ENCODE measurements at regions not wholly inside any gene's neighbourhood (a gene's known extent, or its start where the extent isn't known, plus 50 kb on each side); places are given as distances from the start of the nearest gene placed in this dataset.
"Not testable (repeated sequence)": the region's sequence is repeated elsewhere in the genome, so short reads cannot be mapped to it uniquely, and the experiment has no call there.

DNA sequence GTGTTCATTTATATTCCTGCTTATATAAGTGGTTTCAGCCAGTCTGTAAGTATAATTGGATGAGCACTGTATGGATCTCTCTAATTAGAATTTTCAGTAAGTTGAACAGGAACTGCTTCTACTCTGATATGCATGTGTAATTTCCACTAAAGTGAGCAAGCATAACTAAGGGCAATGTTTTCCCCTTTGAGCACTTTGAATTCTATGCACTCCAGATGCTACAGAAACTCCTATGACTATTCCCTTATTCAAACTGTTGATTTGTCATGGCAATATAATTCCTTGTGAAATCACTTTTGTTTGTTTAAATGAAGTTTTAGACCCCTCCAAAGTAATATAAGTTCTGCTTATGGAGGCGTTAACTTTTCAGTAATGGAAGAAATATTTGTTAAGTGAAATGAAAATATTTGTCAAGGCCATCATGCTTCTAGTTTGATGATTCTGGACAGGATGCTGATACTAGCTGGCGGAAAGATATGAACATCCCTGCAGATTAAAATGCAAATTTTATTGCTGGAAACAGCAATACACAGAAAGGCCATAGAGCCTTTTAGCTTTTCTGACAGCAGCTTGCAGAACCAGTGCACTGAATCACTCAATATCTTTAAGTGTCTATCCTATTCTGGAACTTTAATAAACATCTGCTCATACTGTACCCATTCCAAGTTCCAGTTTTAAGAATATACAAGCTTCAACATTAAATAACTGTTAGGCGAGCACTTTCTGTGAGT, 1460.8 kb downstream of the RAPGEF2 start:
- no peaks in the 10 kb centered on the region for H3K4me1 ChIP-seq
- ChIA-PET POLR2A (no interaction called here), CTCF (no interaction called here)
- WGBS (ENCODE audit: missing lambda C conversion rate) = 78% methylated on average over 3 of the region's 3 CpGs
- H3K4me2 ChIP-seq = no peak overlapping the region
- FAIRE-seq (no peak), ATAC-seq (no peak), DNase-seq (ENCODE audit: low read depth in 1 of 2, low spot score in 1 of 2) (no peak)
- no peak for TF ChIP-seq HOXB5 (CRISPR knock-in tag; IDR thresholded peaks at IDR 0.05)
- no peak overlapping the region for H3K27ac ChIP-seq
- no peaks in the 10 kb centered on the region for H3K9me3 ChIP-seq
- H3K4me3 ChIP-seq = no peak overlapping the region

DNA sequence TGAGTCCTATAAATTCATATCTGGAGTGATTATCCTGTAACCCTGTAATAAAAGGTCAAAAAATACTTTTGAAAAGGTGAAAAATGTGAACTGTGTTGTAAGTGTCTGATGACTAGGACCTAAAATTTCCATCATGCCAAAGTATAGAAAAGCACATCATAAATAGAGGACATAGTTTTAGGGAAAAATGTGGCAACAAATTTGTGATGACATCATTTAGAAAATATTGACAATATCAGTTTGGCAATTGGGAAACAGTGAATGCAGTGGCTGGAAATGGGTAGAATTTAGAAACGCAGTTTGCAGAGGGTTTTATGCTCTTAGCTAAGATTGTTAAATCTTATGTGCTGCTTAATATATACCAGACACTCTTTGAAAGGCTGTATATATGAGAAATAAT, 1464.8 kb downstream of the RAPGEF2 start:
- Histone ChIP-seq H3K4me3 (no peak overlapping the region), H3K27ac (no peak overlapping the region), H3K9me3 (no peaks in the 10 kb centered on the region), H3K4me2 (no peak overlapping the region), H3K4me1 (no peaks in the 10 kb centered on the region)
- FAIRE-seq (no peak), ATAC-seq (no peak), DNase-seq (ENCODE audit: low read depth in 1 of 2, low spot score in 1 of 2) (no peak)
- 44% methylated on average over 1 of the region's 1 CpG for WGBS (ENCODE audit: missing lambda C conversion rate)
- ChIA-PET POLR2A (no interaction called here), CTCF (no interaction called here)
- TF ChIP-seq EP300 (IDR thresholded peaks at IDR 0.05) = no peak
- TF ChIP-seq TFCP2L1 (CRISPR knock-in tag; IDR thresholded peaks at IDR 0.05) = no peak
- no peak for TF ChIP-seq ZNF302 (CRISPR knock-in tag; IDR thresholded peaks at IDR 0.05)
- no peak for TF ChIP-seq JUNB (IDR thresholded peaks at IDR 0.05)
- TF ChIP-seq PHF8 (IDR thresholded peaks at IDR 0.05; ENCODE audit: borderline replicate concordance, low read depth) = no peak
- TF ChIP-seq EHF (CRISPR knock-in tag; IDR thresholded peaks at IDR 0.05) = no peak
- no peak for TF ChIP-seq FOSB (CRISPR knock-in tag; IDR thresholded peaks at IDR 0.05)
- TF ChIP-seq RNF2 (IDR thresholded peaks at IDR 0.05; ENCODE audit: borderline replicate concordance, low read depth) = no peak
- no peak for TF ChIP-seq NPAS2 (CRISPR knock-in tag; IDR thresholded peaks at IDR 0.05; ENCODE audit: borderline replicate concordance)
- TF ChIP-seq ZFP36 (IDR thresholded peaks at IDR 0.05; ENCODE audit: borderline replicate concordance, partially characterized antibody) = no peak
- TF ChIP-seq RFX5 (IDR thresholded peaks at IDR 0.05) = no peak
- no peak for TF ChIP-seq JUN (IDR thresholded peaks at IDR 0.05)
- no peak for TF ChIP-seq FOSL2 (IDR thresholded peaks at IDR 0.05)
- TF ChIP-seq FOSL2 (CRISPR knock-in tag; IDR thresholded peaks at IDR 0.05) = no peak
- TF ChIP-seq RCOR1 (IDR thresholded peaks at IDR 0.05; ENCODE audit: low read depth, low read length) = no peak
- no peak for TF ChIP-seq KDM1A (IDR thresholded peaks at IDR 0.05; ENCODE audit: low read depth)
- TF ChIP-seq, protein P1, sequence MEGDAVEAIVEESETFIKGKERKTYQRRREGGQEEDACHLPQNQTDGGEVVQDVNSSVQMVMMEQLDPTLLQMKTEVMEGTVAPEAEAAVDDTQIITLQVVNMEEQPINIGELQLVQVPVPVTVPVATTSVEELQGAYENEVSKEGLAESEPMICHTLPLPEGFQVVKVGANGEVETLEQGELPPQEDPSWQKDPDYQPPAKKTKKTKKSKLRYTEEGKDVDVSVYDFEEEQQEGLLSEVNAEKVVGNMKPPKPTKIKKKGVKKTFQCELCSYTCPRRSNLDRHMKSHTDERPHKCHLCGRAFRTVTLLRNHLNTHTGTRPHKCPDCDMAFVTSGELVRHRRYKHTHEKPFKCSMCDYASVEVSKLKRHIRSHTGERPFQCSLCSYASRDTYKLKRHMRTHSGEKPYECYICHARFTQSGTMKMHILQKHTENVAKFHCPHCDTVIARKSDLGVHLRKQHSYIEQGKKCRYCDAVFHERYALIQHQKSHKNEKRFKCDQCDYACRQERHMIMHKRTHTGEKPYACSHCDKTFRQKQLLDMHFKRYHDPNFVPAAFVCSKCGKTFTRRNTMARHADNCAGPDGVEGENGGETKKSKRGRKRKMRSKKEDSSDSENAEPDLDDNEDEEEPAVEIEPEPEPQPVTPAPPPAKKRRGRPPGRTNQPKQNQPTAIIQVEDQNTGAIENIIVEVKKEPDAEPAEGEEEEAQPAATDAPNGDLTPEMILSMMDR (IDR thresholded peaks at IDR 0.05) = no peak
- TF ChIP-seq RARB (CRISPR knock-in tag; IDR thresholded peaks at IDR 0.05) = no peak
- TF ChIP-seq, protein P2, sequence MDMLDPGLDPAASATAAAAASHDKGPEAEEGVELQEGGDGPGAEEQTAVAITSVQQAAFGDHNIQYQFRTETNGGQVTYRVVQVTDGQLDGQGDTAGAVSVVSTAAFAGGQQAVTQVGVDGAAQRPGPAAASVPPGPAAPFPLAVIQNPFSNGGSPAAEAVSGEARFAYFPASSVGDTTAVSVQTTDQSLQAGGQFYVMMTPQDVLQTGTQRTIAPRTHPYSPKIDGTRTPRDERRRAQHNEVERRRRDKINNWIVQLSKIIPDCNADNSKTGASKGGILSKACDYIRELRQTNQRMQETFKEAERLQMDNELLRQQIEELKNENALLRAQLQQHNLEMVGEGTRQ (IDR thresholded peaks at IDR 0.05) = no peak
- TF ChIP-seq, protein P3, sequence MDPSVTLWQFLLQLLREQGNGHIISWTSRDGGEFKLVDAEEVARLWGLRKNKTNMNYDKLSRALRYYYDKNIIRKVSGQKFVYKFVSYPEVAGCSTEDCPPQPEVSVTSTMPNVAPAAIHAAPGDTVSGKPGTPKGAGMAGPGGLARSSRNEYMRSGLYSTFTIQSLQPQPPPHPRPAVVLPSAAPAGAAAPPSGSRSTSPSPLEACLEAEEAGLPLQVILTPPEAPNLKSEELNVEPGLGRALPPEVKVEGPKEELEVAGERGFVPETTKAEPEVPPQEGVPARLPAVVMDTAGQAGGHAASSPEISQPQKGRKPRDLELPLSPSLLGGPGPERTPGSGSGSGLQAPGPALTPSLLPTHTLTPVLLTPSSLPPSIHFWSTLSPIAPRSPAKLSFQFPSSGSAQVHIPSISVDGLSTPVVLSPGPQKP (IDR thresholded peaks at IDR 0.05; ENCODE audit: low read depth, low read length) = no peak

DNA sequence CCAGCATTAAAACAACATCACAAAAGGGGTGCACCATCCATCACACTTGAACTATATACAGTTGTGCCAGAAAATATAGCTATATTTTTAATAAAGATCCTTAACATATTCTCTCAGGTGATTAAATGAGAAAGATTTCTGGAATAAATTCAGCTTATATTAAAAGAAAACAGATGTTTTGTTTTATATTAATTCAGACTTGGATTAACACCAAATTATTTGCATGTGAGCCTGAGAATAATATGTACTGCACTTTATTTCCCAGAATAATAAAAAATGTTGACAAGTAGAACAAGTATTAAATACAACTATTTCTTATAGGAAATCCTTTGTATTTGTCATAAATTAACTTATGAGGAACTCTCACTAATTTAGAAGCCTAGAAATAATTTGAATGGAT, 1467.4 kb downstream of the RAPGEF2 start:
- H3K4me1 ChIP-seq = no peaks in the 10 kb centered on the region
- no peak overlapping the region for H3K4me2 ChIP-seq
- TF ChIP-seq, protein P1 (IDR thresholded peaks at IDR 0.05) = no peak
- TF ChIP-seq NR3C1 (IDR thresholded peaks at IDR 0.05) = no peak
- no peak overlapping the region for H3K4me3 ChIP-seq
- no peak for ATAC-seq
- POLR2A ChIA-PET = no interaction called here
- CTCF ChIA-PET = no interaction called here
- H3K27ac ChIP-seq = no peak overlapping the region
- DNase-seq (ENCODE audit: low read depth in 1 of 2, low spot score in 1 of 2) = no peak
- H3K9me3 ChIP-seq = no peaks in the 10 kb centered on the region
- no peak for FAIRE-seq

DNA sequence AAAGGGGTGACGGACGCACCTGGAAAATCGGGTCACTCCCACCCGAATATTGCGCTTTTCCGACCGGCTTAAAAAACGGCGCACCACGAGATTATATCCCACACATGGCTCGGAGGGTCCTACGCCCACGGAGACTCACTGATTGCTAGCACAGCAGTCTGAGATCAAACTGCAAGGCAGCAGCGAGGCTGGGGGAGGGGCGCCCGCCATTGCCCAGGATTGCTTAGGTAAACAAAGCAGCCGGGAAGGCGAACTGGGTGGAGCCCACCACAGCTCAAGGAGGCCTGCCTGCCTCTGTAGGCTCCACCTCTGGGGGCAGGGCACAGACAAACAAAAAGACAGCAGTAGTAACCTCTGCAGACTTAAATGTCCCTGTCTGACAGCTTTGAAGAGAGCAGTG, 1471.4 kb downstream of the RAPGEF2 start:
- H3K9me3 ChIP-seq; H3K27ac ChIP-seq; DNase-seq (ENCODE audit: low read depth in 1 of 2, low spot score in 1 of 2); H3K4me1 ChIP-seq; FAIRE-seq; CTCF ChIA-PET; POLR2A ChIA-PET; H3K4me2 ChIP-seq; H3K4me3 ChIP-seq; ATAC-seq: not testable (repeated sequence)
- 70% methylated on average over 15 of the region's 18 CpGs for WGBS (ENCODE audit: missing lambda C conversion rate)
